PC-9 (cell line): ENCODE measurements at regions not wholly inside any gene's neighbourhood (a gene's known extent, or its start where the extent isn't known, plus 50 kb on each side); places are given as distances from the start of the nearest gene placed in this dataset.

Experiments used
- CTCF ChIP-seq: fragments of 200-600 bp; sonication (generic); conservative IDR thresholded peaks from 2 replicates; pipeline ENCODE4 v1.6.1; 2017; ENCODE audit warnings: mixed run types, antibody characterized with exemption, mild to moderate bottlenecking, moderate library complexity
- EZH2 ChIP-seq: fragments of 200-600 bp; sonication (generic); IDR thresholded peaks from 2 replicates; pipeline ENCODE4 v1.8.0; 2017; ENCODE audit warnings: antibody characterized with exemption, low read depth

- TF ChIP-seq CTCF (no peak), EZH2 (no peak)
These were observed 823.4 kb upstream of the CHORDC1 start for GRCh38 chr11:91046261-91046660.
